Liver (tissue), 8 donors: ENCODE measurements at regions not wholly inside any gene's neighbourhood (a gene's known extent, or its start where the extent isn't known, plus 50 kb on each side); places are given as distances from the start of the nearest gene placed in this dataset.

Experiments used
- DNase-seq: peaks from one replicate; pipeline ENCODE4 v3.0.0-alpha.2; 2017; ENCODE audit warnings: low spot score
- H3K27ac ChIP-seq, 2 donors: one replicate each; pipeline ENCODE4 v1.7.0; 2013; ENCODE audit warnings: inconsistent platforms in 2 of 2, low read length in 2 of 2, control low read depth in 1 of 2, low read depth in 1 of 2, mild to moderate bottlenecking in 1 of 2
- H3K27me3 ChIP-seq, 4 donors: one replicate each; pipeline versions ENCODE4 v1.6.1 to v1.7.0; 2013; ENCODE audit warnings: low read length in 3 of 4, inconsistent platforms in 1 of 4, mild to moderate bottlenecking in 1 of 4, moderate library complexity in 1 of 4; ENCODE audit not compliant: control insufficient read depth in 4 of 4, insufficient read depth in 4 of 4
- H3K36me3 ChIP-seq, 4 donors: one replicate each; pipeline versions ENCODE4 v1.6.1 to v1.7.0; 2013; ENCODE audit warnings: low read length in 3 of 4, mild to moderate bottlenecking in 3 of 4, low read depth in 1 of 4, moderate library complexity in 1 of 4; ENCODE audit not compliant: control insufficient read depth in 4 of 4, insufficient read depth in 3 of 4
- H3K4me1 ChIP-seq, 4 donors: one replicate each; pipeline versions ENCODE4 v1.6.1 to v1.7.0; 2013; ENCODE audit warnings: low read length in 3 of 4, mild to moderate bottlenecking in 3 of 4, moderate library complexity in 1 of 4; ENCODE audit not compliant: control insufficient read depth in 4 of 4, insufficient read depth in 4 of 4
- H3K4me3 ChIP-seq, 3 donors: one replicate each; pipeline versions ENCODE4 v1.6.1 to v1.7.0; 2013; ENCODE audit warnings: low read length in 3 of 3, control low read depth in 1 of 3, low read depth in 1 of 3, mild to moderate bottlenecking in 1 of 3
- H3K9ac ChIP-seq, 2 donors: one replicate each; pipeline ENCODE4 v1.7.0; 2013; ENCODE audit warnings: low read length in 2 of 2, mild to moderate bottlenecking in 2 of 2, moderate library complexity in 2 of 2, control low read depth in 1 of 2, low read depth in 1 of 2
- H3K9me3 ChIP-seq, 4 donors: one replicate each; pipeline versions ENCODE4 v1.6.1 to v1.7.0; 2013; ENCODE audit warnings: low read length in 3 of 4; ENCODE audit not compliant: control insufficient read depth in 4 of 4
- ATF3 ChIP-seq: IDR thresholded peaks from 2 replicates; pipeline ENCODE4 v1.6.1; 2016; ENCODE audit warnings: antibody characterized with exemption
- CTCF ChIP-seq: fragments of 150-350 bp; IDR thresholded peaks from 2 replicates; pipeline ENCODE4 v1.5.1; 2017; ENCODE audit warnings: improper control_type of control experiment, low read depth, low read length; ENCODE audit not compliant: missing input control
- EGR1 ChIP-seq, 2 donors: IDR thresholded peaks; 2 replicates each; pipeline ENCODE4 v1.6.1; 2016 to 2018; ENCODE audit warnings: antibody characterized with exemption in 2 of 2, low read depth in 2 of 2
- FOXA1 ChIP-seq: IDR thresholded peaks from 2 replicates; pipeline ENCODE4 v1.6.1; 2016; ENCODE audit warnings: antibody characterized with exemption
- FOXA2 ChIP-seq: IDR thresholded peaks from 2 replicates; pipeline ENCODE4 v1.6.1; 2016; ENCODE audit warnings: antibody characterized with exemption
- GABPA ChIP-seq, 2 donors: IDR thresholded peaks in 1 of 2; conservative IDR thresholded peaks in 1 of 2; 2 replicates each; pipeline ENCODE4 v1.6.1; 2016; ENCODE audit warnings: antibody characterized with exemption in 2 of 2, mild to moderate bottlenecking in 1 of 2, moderate library complexity in 1 of 2
- HNF4A ChIP-seq, 2 donors: conservative IDR thresholded peaks; 2 replicates each; pipeline ENCODE4 v1.6.1; 2016; ENCODE audit warnings: antibody characterized with exemption in 2 of 2, mild to moderate bottlenecking in 2 of 2
- HNF4G ChIP-seq: IDR thresholded peaks from 2 replicates; pipeline ENCODE4 v1.6.1; 2016; ENCODE audit warnings: antibody characterized with exemption
- JUND ChIP-seq, 2 donors: IDR thresholded peaks; 2 replicates each; pipeline ENCODE4 v1.6.1; 2016; ENCODE audit warnings: antibody characterized with exemption in 2 of 2
- MAX ChIP-seq: IDR thresholded peaks from 2 replicates; pipeline ENCODE4 v1.6.1; 2016; ENCODE audit warnings: antibody characterized with exemption
- NR2F2 ChIP-seq: IDR thresholded peaks from 2 replicates; pipeline ENCODE4 v1.6.1; 2016; ENCODE audit warnings: antibody characterized with exemption
- RAD21 ChIP-seq, 2 donors: IDR thresholded peaks; 2 replicates each; pipeline ENCODE4 v1.6.1; 2016; ENCODE audit warnings: antibody characterized with exemption in 2 of 2, mild to moderate bottlenecking in 2 of 2
- REST ChIP-seq: IDR thresholded peaks from 2 replicates; pipeline ENCODE4 v1.6.1; 2016; ENCODE audit warnings: antibody characterized with exemption, mild to moderate bottlenecking
- RXRA ChIP-seq, 2 donors: IDR thresholded peaks; 2 replicates each; pipeline ENCODE4 v1.6.1; 2017 to 2018; ENCODE audit warnings: antibody characterized with exemption in 2 of 2, mild to moderate bottlenecking in 1 of 2
- SP1 ChIP-seq: IDR thresholded peaks from 2 replicates; pipeline ENCODE4 v1.6.1; 2018; ENCODE audit warnings: antibody characterized with exemption, mild to moderate bottlenecking
- TAF1 ChIP-seq: conservative IDR thresholded peaks from 2 replicates; pipeline ENCODE4 v1.6.1; 2016; ENCODE audit warnings: antibody characterized with exemption, mild to moderate bottlenecking
- YY1 ChIP-seq: IDR thresholded peaks from 2 replicates; pipeline ENCODE4 v1.6.1; 2016; ENCODE audit warnings: antibody characterized with exemption, mild to moderate bottlenecking
- ZBTB33 ChIP-seq: IDR thresholded peaks from 2 replicates; pipeline ENCODE4 v1.6.1; 2016; ENCODE audit warnings: antibody characterized with exemption
- WGBS: extraction: QIAGEN DNeasy Blood & Tissue Kit; methylation state at CpG from one replicate; pipeline ENCODE4 v1.1.7; 2013; 5-methylcytosine and 5-hydroxymethylcytosine counted together
- donor health status: healthy.
- donor health status: healthy.
- donor health status: healthy.
- donor health status: healthy.
- donor health status: healthy.

GRCh38 chr5:4180703-4181102, 585.1 kb downstream of the IRX1 start:
- Histone ChIP-seq H3K27ac (no peak overlapping the region), H3K4me1 (no peaks in the 10 kb centered on the region), H3K27me3 (no peaks in the 10 kb centered on the region), H3K36me3 (no peaks in the 10 kb centered on the region), H3K9me3 (peaks cover 0 to 7% (median 2%) of the 10 kb centered on the region in 4 donors), H3K9ac (no peak overlapping the region), H3K4me3 (no peak overlapping the region)
- 73% methylated on average over 5 of the region's 5 CpGs for WGBS
- no peak for TF ChIP-seq FOXA1
- no peak for TF ChIP-seq ZBTB33
- no peak for TF ChIP-seq FOXA2
- no peak for TF ChIP-seq NR2F2
- TF ChIP-seq CTCF = no peak
- TF ChIP-seq RXRA (IDR thresholded peaks at IDR 0.05) = no peak
- no peak for TF ChIP-seq HNF4A (conservative IDR thresholded peaks at IDR 0.05)
- TF ChIP-seq RAD21 (IDR thresholded peaks at IDR 0.05) = no peak
- no peak for TF ChIP-seq HNF4G
- no peak for TF ChIP-seq REST
- no peak for TF ChIP-seq TAF1
- no peak for TF ChIP-seq SP1
- no peak for TF ChIP-seq EGR1 (IDR thresholded peaks at IDR 0.05; ENCODE audit: low read depth in 2 of 2)
- TF ChIP-seq ATF3 = no peak
- no peak for TF ChIP-seq GABPA (IDR thresholded peaks at IDR 0.05 in 1 of 2, conservative IDR thresholded peaks at IDR 0.05 in 1 of 2)
- no peak for TF ChIP-seq MAX
- TF ChIP-seq JUND (IDR thresholded peaks at IDR 0.05) = no peak
- TF ChIP-seq YY1 = no peak
- DNase-seq = no peak

GRCh38 chr5:4182144-4182543, 586.5 kb downstream of the IRX1 start:
- no peak for DNase-seq
- no peaks in the 10 kb centered on the region for H3K36me3 ChIP-seq
- no peak overlapping the region for H3K27ac ChIP-seq
- no peak overlapping the region for H3K9ac ChIP-seq
- WGBS = 83% methylated on average over 5 of the region's 5 CpGs
- no peaks in the 10 kb centered on the region for H3K4me1 ChIP-seq
- no peak overlapping the region for H3K4me3 ChIP-seq
- no peaks in the 10 kb centered on the region for H3K27me3 ChIP-seq
- peaks cover 0 to 7% (median 2%) of the 10 kb centered on the region in 4 donors for H3K9me3 ChIP-seq
- TF ChIP-seq ATF3 (no peak), RXRA (IDR thresholded peaks at IDR 0.05) (no peak), HNF4A (conservative IDR thresholded peaks at IDR 0.05) (no peak), FOXA1 (no peak), ZBTB33 (no peak), TAF1 (no peak), CTCF (no peak), HNF4G (no peak), NR2F2 (no peak)
